Hepatocyte (in vitro differentiated cells): ENCODE measurements at regions not wholly inside any gene's neighbourhood (a gene's known extent, or its start where the extent isn't known, plus 50 kb on each side); places are given as distances from the start of the nearest gene placed in this dataset.
A peak's percentile ranks its signal among the peaks of the same experiment; 100 is the strongest.

Source experiments
- DNase-seq: peaks from one replicate; pipeline ENCODE4 v3.0.0-alpha.2; 2016; ENCODE audit warnings: low spot score
- H2AFZ ChIP-seq: fragments of 200-600 bp; sonication (generic); 2 replicates; pipeline ENCODE4 v1.6.0; 2016; ENCODE audit warnings: antibody characterized with exemption, mild to moderate bottlenecking
- H3K27ac ChIP-seq: fragments of 200-600 bp; sonication (generic); 2 replicates; pipeline ENCODE4 v1.5.1; 2016; ENCODE audit warnings: mild to moderate bottlenecking
- H3K27me3 ChIP-seq: fragments of 200-600 bp; sonication (generic); 2 replicates; pipeline ENCODE4 v1.6.1; 2016
- H3K36me3 ChIP-seq: fragments of 200-600 bp; sonication (generic); replicated peaks from 2 replicates; pipeline ENCODE4 v1.5.1; 2016; ENCODE audit warnings: low read depth; ENCODE audit not compliant: insufficient read depth
- H3K4me1 ChIP-seq: fragments of 200-600 bp; sonication (generic); 2 replicates; pipeline ENCODE4 v1.5.1; 2016; ENCODE audit warnings: mild to moderate bottlenecking, moderate library complexity; ENCODE audit not compliant: insufficient read depth
- H3K4me2 ChIP-seq: fragments of 200-600 bp; sonication (generic); 2 replicates; pipeline ENCODE4 v1.6.0; 2016
- H3K4me3 ChIP-seq: fragments of 200-600 bp; sonication (generic); 2 replicates; pipeline ENCODE4 v1.5.1; 2016; ENCODE audit warnings: mild to moderate bottlenecking
- H3K79me2 ChIP-seq: fragments of 200-600 bp; sonication (generic); 2 replicates; pipeline ENCODE4 v1.6.0; 2017; ENCODE audit warnings: mild to moderate bottlenecking
- H3K9me2 ChIP-seq: fragments of 200-600 bp; sonication (generic); replicated peaks from 2 replicates; pipeline ENCODE4 v1.6.0; 2017; ENCODE audit warnings: mild to moderate bottlenecking; ENCODE audit not compliant: insufficient read depth
- H3K9me3 ChIP-seq: fragments of 200-600 bp; sonication (generic); 2 replicates; pipeline ENCODE4 v1.5.1; 2016; ENCODE audit warnings: low read depth, mild to moderate bottlenecking
- H4K20me1 ChIP-seq: fragments of 200-600 bp; sonication (generic); 2 replicates; pipeline ENCODE4 v1.6.0; 2016; ENCODE audit warnings: mild to moderate bottlenecking; ENCODE audit not compliant: insufficient read depth, poor library complexity, severe bottlenecking
- CTCF ChIP-seq: fragments of 200-600 bp; sonication (generic); IDR thresholded peaks from 2 replicates; pipeline ENCODE4 v1.5.1; 2016; ENCODE audit warnings: antibody characterized with exemption, mild to moderate bottlenecking; ENCODE audit not compliant: poor library complexity
- EZH2 ChIP-seq: fragments of 200-600 bp; sonication (generic); IDR thresholded peaks from 2 replicates; pipeline ENCODE4 v1.6.1; 2016; ENCODE audit warnings: antibody characterized with exemption, mild to moderate bottlenecking, borderline replicate concordance
- EZH2phosphoT487 ChIP-seq: fragments of 200-600 bp; sonication (generic); IDR thresholded peaks from one replicate; pipeline ENCODE4 v1.6.1; 2018; ENCODE audit warnings: antibody characterized with exemption, mild to moderate bottlenecking, low read depth, moderate library complexity; ENCODE audit not compliant: unreplicated experiment, severe bottlenecking
- WGBS: methylation state at CpG from one replicate; pipeline ENCODE4 v1.1.6; 2016; ENCODE audit warnings: low lambda C conversion rate; ENCODE audit errors: missing lambda C conversion rate; 5-methylcytosine and 5-hydroxymethylcytosine counted together

GRCh38 chrX:38989076-38989475 is 187.8 kb downstream of the MID1IP1 start:
- H3K9me3 ChIP-seq = no peaks in the 10 kb centered on the region
- H3K27me3 ChIP-seq = no peaks in the 10 kb centered on the region
- H3K36me3 ChIP-seq = no peaks in the 10 kb centered on the region
- H3K9me2 ChIP-seq = no peaks in the 10 kb centered on the region
- no peak overlapping the region for H3K4me2 ChIP-seq
- no peaks in the 10 kb centered on the region for H3K79me2 ChIP-seq
- no peak for TF ChIP-seq CTCF
- no peak for TF ChIP-seq EZH2phosphoT487
- no peak for TF ChIP-seq EZH2
- WGBS = 67% methylated on average over 1 of the region's 1 CpG
- no peaks in the 10 kb centered on the region for H4K20me1 ChIP-seq
- DNase-seq = no peak
- no peak overlapping the region for H2AFZ ChIP-seq
- no peak overlapping the region for H3K4me3 ChIP-seq
- no peak overlapping the region for H3K27ac ChIP-seq
- H3K4me1 ChIP-seq = peaks cover 4% of the 10 kb centered on the region

- Histone ChIP-seq H4K20me1 (no peaks in the 10 kb centered on the region), H3K79me2 (no peaks in the 10 kb centered on the region), H3K9me2 (no peaks in the 10 kb centered on the region), H3K4me3 (no peak overlapping the region), H2AFZ (no peak overlapping the region), H3K27me3 (no peaks in the 10 kb centered on the region), H3K27ac (peak overlapping the region; percentile 40), H3K4me2 (no peak overlapping the region), H3K4me1 (no peaks in the 10 kb centered on the region), H3K9me3 (no peaks in the 10 kb centered on the region), H3K36me3 (no peaks in the 10 kb centered on the region)
- WGBS = 59% methylated on average over 3 of the region's 3 CpGs
- TF ChIP-seq EZH2 = no peak
- TF ChIP-seq EZH2phosphoT487 = no peak
- no peak for TF ChIP-seq CTCF
- no peak for DNase-seq
These were observed 190.6 kb downstream of the MID1IP1 start for GRCh38 chrX:38991656-38992440.

- Histone ChIP-seq H3K27ac (no peak overlapping the region), H3K9me3 (no peaks in the 10 kb centered on the region), H3K9me2 (no peaks in the 10 kb centered on the region), H3K4me1 (no peaks in the 10 kb centered on the region), H4K20me1 (no peaks in the 10 kb centered on the region), H2AFZ (no peak overlapping the region), H3K4me3 (no peak overlapping the region), H3K79me2 (no peaks in the 10 kb centered on the region), H3K36me3 (no peaks in the 10 kb centered on the region), H3K4me2 (no peak overlapping the region), H3K27me3 (no peaks in the 10 kb centered on the region)
- TF ChIP-seq EZH2 = no peak
- TF ChIP-seq EZH2phosphoT487 = no peak
- no peak for TF ChIP-seq CTCF
- DNase-seq = no peak
- WGBS = 72% methylated on average over 12 of the region's 12 CpGs
These were observed 191.3 kb downstream of the MID1IP1 start for GRCh38 chrX:38992441-38993096.
